Inflammatory macrophage treated with lipopolysaccharide for 4 hours (primary cell): ENCODE measurements at regions not wholly inside any gene's neighbourhood (a gene's known extent, or its start where the extent isn't known, plus 50 kb on each side); places are given as distances from the start of the nearest gene placed in this dataset.

Experiments
- DNase-seq: peaks from one replicate; pipeline ENCODE4 v3.0.0-alpha.2; 2020

DNA sequence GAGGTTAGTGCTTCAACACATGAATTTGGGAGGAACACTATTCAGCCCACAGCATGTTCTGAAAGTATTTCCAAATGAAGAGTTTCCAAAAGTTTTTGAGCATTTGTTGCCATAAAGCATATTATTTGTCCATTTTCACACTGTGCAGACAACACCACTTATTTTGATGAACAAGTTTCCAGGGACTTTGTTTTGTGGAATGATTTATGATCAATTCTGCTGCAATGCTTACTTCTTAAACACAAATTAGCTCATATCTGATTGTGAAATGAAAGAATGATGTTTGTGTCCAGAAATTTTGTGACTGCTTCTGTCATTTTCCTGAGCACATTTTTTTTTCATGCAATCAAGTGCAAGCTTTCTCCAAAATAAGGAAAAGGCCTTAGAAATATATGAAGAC lies 205.3 kb downstream of the RAP2A start:
- no peak for DNase-seq

DNA sequence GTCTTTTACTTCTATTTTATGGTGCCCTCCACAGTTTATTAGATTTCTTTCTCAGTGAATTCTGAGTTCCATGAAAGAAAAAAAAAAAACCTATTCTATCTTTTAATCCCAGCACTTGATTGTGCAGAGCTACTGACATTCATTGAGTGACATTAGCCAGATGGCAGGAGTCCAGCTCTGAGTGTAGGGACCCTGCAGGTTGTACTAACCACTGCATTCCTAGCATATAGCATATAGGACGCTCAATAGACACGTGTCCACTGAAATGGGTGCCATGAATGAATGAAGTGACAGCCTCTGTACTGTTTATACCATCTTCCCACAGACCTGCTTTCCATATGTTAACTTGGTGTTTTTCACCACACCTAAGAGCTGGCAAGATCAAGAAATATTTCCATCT lies 206.3 kb downstream of the RAP2A start:
- DNase-seq: no peak

DNA sequence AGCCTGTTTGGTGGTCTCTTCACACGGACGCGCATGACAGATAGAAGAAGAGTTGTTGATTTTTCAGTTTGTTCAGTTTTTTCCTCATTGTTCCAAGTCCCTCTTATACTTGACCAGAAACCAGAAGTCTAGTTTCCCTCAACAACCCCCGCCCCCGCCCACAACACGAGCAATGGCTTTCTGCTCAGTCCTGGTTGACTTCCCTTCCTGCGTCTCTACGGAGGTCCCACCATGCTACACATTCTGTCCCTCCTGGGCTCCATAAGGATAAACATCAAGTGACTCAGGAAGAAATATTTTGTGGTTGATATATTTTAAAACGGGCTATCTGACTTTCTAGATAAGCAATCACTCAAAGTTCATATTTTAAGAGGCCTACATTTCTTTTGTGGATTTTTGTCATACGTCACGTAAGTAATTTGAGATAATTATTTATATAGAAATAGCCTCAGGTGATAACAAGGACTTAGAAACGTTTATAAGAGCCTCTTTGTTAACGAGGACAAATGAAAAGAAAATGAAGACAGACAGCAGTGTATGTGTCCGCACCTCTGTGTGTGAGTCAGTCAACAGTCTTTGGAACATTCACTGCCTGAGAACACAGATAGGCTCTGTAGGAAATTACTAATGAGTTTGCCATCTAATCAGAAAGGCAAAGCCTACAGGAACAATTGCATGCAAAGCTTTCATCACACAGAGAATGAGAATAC lies 214.4 kb downstream of the RAP2A start:
- DNase-seq: no peak

DNA sequence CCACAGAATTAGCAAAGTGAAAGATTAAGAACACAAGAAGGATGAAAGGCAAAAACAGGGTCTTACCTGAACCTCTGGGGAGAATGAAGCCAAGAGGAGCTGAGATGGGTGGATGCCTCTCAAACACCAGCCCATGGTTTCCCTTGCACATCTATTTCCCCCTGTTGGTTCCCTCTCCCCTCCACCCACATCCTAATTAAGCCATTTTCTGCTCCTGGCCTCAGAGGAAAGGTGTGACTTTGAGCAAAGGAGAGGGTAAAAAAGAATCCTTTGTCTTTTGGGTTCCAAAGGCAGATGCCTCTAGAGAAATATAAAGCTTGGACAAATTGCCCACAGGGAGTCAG lies 214.9 kb downstream of the RAP2A start:
- DNase-seq: no peak

DNA sequence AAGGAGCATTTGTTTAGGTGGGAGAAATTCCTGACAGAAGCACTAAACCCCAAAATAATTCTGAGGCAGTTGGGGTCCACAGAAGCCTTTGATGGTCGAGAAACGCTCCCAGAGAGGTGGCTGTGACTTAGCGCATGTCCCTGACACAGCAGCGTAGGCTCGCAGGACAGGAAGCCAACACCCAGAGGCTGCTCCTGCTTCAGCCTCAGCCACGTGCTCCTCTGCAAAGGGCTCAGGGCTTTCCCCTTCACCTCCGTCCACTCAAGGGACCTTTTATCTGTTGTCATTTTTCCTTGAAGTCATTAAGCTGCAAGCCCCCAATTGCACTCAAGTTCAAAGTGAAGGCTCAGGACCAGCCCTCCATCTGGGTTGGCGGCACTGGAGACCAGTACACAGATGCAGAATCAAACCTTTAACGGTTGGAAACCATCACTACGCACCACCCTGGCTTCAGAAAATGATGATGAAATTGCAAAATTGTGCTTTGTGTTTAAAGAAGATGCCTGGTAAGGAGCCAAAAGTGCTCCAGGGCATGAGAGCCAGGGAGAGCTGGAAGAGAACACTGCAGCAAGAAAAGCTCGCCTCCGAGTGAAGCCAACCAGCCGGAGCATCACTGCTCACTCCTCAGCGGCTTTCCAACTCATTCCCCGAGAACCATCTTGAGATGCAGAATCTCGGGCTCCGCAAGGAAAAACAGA lies 219.6 kb downstream of the RAP2A start:
- DNase-seq: no peak

DNA sequence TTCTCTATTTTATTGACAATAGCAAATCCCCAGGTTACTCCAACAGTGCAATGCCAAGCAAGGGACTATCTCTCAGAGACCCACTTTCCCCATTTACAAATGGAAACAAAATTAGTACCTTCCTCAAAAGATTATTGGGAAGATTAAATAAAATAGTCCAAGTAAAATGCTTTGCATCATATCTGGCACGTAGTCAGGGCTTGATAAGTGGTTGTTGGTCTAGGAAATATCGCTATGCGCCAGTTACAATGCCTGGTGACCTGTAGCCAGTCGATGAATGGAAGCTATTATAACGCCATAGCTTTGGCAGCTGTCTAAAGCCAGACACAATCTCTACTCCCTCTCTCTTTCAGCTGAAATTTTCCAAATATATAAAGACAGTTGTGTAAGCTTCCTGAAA lies 220.3 kb downstream of the RAP2A start:
- DNase-seq: no peak

DNA sequence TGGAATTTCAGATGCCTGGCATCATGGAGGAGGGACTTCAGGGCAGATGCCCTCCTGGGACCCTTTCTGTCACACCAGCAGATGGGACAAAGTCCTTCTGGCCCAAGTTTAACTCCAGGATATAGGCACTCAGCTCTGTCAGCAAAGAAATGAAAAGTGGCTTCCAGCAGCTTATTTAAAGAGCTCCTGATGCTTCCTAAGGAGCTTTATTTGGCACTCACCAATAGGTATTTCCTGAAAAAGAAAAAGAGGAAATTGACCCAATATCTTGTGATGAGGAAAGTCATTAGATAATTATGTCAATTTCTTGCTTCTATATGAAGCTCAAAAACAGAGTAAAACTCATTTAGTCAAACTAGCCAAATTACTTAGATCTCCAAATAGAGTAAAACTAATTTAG lies 224.6 kb downstream of the RAP2A start:
- DNase-seq: no peak

DNA sequence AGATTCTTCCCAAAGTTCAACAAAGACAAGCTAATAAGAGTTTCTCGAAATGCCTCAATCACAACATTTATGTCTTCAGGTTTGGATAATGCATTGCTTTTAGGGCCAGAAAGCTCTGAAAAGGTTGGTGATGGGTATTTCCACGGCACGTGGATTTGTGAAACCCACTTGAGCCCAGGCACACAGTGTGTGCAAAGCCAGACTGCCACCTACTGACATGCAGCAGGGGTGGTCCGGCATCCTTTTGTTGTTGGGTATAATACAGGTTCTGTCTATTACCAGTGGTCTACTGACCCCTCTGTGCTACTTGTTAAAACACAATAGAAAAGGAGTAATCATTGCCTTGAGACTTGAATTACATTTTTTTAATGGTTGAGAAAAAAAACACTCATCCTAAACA lies 225.6 kb downstream of the RAP2A start:
- DNase-seq: no peak

DNA sequence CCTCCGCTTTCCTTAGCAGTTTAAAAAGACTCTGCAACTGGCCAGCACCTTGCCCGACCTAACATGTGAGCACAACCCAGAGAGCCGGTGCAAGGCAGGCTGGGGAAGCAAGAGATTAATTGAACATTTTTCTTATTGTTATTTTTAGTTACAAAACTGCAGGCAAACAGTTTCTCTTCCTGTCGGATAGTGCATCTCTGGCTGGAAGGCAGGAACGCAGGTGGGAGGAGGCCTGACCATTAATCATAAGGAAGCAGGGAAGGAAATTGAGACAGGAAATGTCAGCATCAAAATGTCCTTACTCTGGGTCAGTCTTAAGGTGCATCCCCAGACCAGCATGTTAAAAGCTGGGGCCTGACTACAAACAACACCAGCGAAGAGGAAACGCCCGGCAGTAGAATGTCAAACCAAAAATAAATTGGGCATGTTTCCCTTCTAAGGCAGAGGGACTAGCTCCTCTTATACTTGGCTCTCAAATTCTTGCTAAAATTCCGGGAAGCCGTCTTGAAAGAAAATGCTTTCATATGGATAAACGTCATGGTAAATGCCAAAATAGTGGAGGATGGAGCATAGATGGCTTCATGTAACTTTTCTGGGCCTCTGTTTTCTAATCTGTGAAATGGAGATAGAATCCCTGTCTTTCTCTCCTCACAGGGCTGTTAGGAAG lies 226.8 kb downstream of the RAP2A start:
- DNase-seq: no peak

DNA sequence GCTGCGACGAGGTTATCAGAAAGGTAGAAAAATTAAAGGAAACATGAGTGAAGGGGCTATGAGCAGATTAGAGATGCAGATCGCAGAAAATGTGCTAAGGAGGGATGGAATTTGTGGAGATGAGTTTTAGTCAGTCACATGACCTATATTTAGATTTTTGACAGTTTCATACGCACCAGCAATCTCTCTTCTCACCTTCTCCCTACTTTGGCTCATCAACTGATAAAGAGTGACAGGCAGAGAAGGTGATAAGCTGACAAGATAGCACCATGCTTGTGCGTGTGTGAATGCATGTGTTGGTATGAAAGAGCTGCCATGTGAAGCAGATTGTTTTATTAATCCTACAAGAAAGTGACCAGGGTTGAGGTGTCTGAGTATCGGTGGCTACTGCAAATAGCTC lies 252.6 kb downstream of the RAP2A start:
- no peak for DNase-seq

DNA sequence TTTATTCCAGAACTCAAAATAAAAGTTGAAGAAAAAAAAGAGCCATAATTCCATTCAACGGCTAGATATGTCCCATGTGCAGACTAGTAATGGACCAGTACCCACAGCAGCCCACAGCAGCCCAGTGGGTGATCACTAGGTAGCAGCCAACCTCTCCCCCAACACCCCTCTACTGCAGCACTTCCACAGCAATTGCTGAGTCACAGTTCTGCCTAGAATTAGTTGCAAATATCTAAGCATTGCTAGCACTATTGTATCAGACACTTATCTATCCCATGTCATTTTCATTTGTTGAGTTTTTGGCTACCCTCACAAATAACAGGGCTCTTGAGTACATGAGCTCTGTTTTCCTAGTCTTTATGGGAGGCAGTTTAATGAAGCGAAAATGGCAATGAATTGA lies 258.7 kb downstream of the RAP2A start:
- no peak for DNase-seq

DNA sequence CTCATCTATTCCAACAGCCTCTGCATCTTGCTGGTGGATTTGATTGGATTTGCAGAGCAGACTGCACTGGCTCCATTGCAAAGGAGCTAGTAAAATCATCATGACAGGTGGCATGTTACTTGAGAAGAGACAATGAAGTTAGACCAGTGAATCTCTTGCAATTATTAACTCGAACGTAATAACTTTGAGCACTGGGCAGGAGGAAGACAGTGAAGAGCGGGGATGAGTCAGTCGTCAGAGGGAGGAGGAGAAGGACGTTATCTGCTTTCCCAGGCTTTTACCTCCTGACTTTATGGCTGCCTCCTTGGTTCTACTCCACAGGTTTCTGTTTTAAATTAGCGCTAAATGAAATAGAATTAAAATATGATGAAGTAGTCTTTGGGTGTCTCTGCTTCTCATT lies 257.8 kb upstream of the IPO5 start:
- DNase-seq: no peak

DNA sequence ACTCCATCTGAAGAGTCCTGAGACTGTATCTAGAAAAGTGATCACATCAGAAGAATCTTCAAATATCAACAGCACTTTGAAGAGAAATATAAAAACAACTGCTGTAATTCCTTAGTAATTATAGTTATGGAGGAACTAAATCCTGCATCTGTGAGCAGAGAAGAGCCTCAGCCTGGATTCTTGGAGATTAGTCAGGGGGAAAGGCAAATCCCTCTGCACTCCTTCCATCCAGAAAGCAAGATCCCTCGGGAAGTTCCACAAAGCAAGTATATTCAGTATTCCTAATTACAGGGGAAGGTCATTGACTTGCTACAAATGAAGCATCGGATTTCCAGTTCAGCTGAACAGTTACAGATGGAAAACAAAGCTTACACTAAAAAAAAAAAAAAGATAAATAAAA lies 256.6 kb upstream of the IPO5 start:
- DNase-seq: no peak

DNA sequence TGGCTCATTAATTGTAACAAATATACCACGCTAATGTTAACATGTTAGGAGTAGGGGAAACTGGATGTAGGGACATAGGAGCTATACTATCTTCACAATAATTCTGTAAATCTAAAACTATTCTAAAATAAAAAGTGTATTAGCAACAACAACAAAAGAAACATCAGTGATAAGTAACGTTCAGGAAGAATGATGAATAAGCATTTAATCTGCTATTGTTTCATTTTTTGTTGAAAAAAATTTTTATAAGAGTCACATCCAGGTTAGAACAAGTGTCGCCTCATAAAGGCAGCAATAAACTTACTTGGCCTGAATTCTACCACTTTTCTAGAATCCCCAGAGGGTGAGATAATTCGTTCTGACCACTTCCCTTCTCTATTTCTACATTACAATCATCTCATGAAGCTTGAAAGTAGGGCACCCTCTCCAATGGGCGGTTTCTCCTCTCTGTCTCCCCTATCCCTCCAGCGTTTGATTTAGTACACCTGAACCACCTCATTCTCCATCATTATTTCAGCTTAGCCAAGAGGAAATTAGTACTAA lies 253.1 kb upstream of the IPO5 start:
- no peak for DNase-seq

DNA sequence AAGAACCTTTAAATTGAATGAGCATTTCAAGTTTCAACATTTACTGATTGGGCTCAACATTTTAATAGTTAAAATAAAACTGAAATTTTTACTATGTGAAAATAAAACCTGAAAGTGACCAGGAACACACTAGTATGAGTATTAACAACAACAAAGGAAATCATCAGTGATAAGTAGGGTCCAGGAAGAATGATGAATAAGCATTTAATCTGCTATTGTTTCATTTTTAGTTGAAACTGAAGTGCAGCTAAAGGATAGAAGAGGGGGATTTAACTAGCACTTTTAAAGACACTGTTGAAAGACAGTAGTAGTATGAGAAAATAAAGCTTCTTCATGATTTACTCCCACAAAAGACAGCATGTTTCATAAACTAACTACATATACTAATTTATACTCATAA lies 250.9 kb upstream of the IPO5 start:
- no peak for DNase-seq

DNA sequence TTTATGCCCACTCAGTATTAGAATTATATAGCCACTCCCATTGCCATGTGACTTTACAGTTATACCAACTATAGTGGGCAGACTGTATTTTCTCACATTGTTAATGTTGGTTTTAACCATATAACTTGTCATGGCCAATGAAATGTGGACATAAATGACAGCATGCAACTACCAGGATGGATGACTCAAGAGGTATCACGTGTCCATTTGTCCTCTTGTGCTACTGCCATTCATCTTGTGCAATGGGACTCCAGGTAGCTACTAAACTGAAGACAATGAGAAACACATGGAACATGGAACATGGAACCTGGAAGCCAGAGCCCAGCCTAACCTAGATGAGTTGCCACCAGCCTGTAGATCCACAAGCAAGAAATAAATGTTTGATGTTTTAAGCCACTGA lies 242.7 kb upstream of the IPO5 start:
- DNase-seq: no peak

DNA sequence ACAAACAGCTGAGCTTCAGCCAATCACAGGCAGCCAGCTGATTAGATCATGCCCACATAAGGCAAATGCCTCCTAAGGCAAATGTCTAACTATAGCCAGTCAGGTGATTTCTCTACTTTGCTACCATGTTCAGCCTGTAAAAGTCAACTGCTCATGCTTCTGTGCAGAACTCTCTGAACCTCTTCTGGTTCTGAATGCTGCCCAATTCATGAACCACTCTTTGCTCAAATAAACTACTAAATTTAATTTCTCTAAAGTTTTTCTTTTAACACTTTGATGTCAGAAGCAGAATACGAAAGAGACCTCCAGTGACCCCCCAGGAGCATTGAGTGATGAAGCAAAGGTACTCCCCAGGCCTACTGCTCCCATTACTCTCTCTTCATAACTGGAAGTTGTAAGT lies 240.7 kb upstream of the IPO5 start:
- no peak for DNase-seq

DNA sequence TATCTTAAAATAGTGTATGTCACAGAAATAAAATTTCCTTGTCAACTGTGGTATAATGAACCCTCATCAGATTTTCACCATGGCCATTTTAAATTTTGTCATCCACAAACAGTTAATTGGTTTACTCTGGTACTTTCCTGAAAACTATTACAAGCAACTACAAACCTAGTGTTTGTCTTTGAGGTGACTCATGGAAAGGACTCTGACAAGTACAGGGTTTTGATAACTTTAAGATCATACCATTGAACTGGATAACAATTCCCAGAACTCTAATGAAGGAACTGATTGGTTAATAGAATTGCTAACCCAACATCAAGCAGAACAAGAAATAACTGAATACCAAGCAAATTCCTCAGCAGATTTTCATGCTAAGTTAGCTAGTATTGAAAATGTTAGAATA lies 237.7 kb upstream of the IPO5 start:
- DNase-seq: no peak

DNA sequence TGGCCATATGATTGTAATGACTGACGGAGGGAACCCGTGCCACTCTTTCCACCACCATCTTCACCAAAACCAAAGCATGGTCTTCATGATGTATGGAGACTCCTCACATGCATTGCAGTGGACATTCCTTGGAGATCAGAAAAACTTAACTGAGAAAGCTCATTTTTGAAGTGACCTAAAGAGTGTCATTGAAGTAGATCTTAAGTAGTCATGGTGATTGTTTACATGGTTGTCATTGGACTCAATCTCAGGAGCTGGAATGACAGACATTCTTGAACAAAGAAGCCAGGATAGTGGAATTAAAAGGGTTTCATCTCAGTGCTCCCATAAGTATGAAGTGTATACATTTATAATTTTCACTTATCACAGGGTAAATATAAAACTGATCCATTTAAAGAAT lies 236.7 kb upstream of the IPO5 start:
- no peak for DNase-seq

DNA sequence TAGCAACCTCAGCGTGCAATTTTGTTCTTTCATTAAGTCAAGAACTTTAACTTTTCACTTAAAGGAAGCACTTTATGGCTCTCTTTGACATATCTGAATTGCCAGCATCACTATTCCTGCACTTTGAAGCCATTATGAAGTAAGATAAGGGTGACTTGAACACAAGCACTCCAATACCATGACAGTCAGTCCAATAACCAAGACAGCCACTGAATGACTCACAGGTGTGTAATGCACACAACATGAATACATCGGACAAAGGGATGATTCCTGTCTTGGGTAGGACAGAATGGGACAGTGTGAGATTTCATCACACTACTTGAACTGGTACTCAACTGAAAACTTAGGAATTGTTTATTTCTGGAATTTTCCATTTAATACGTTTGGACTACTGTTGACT lies 233.7 kb upstream of the IPO5 start:
- DNase-seq: no peak

DNA sequence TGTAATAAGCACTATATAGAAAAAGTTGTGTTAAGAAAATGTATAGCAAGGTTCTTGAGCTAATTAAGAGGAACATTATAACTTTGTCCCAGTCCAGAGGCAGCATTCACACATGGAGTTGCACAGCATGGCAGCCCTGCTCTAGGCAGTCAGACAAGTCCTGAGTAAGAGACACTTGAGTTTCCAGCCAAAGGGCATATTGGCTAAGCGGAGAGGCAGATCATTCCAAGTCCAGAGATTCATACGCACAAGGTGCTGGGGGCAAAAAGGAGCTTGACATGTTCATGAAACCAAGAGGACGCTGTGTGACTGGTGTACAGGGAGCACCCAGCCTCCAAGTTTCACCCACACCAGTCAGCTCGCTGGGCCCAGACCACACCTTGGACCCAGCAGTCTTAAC lies 232.6 kb upstream of the IPO5 start:
- DNase-seq: no peak

DNA sequence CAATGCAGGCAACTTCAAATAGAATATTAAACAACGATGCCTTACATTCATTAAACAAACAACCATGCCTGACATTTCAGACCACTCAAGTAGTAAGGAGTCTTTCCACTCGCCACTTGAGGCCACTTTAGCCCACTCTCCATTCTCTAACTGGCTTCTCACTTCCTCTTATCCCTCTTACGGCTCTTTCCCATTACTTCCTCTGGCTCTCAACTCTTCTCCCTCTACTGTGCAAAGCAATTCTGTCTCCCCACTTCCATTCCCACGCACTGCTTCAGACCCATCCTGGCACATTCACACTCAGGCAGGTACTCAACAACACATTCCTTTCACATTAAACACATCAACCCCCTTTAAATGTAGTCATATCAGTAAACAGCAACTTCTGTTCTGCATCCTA lies 229.8 kb upstream of the IPO5 start:
- DNase-seq: no peak

DNA sequence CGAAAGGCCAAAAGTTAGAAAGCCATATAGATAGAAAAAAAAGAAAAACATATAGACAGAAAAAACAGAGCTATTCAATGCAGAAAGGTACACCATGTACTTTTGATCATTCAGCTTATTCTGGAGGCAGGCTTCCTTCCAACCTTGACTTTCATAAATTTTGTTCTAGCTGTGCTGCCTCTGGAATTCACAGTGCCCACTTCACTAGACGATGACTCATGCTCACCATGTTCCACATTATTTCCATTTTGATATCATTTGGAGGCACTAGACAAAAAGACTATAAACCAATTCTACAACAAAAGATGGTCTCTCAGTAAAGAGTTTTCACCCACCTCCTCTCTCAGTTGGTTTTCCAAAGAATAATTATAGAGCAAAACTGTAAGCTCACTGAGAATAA lies 229.0 kb upstream of the IPO5 start:
- DNase-seq: no peak

DNA sequence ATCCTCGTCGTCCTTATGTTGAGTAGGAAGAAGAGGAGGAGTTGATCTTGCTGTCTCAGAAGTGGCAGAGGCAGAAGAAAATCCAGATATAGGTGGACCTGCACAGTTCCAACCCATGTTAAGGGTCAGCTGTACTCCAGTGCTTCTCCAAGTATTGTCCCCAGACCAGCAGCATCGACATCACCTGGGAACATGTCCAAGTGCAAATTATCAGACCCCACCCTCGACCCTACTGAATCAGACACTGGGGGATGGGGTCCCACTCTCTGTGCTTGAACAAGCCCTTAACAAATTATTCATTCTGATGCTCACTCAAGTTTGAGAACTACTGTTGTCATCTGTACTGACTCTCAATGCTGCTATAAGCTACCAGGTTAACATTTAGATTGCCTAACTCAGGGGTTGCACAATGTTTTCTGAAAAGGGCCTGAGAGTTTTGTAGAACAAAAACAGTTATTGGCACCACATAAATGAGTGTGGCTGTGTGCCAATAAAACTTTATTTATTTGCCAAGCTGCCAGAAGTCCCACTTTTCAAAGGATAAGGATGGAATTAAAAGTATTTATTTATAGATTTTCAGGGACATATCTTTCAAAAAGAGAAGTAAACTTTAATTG lies 226.7 kb upstream of the IPO5 start:
- DNase-seq: no peak
